22Rv1 (cell line): ENCODE measurements at regions not wholly inside any gene's neighbourhood (a gene's known extent, or its start where the extent isn't known, plus 50 kb on each side); places are given as distances from the start of the nearest gene placed in this dataset.

Source experiments
- H3K27ac ChIP-seq: fragments of 450-650 bp; 2 replicates; pipeline ENCODE4 v1.5.1; 2017
- ZFX ChIP-seq: fragments of 450-650 bp; IDR thresholded peaks from 2 replicates; pipeline ENCODE4 v1.6.1; 2017; ENCODE audit warnings: antibody characterized with exemption, borderline replicate concordance
- TF ChIP-seq, protein P1 (sequence below): fragments of 450-650 bp; IDR thresholded peaks from 2 replicates; pipeline ENCODE4 v1.5.1; 2017; ENCODE audit warnings: mild to moderate bottlenecking

DNA sequence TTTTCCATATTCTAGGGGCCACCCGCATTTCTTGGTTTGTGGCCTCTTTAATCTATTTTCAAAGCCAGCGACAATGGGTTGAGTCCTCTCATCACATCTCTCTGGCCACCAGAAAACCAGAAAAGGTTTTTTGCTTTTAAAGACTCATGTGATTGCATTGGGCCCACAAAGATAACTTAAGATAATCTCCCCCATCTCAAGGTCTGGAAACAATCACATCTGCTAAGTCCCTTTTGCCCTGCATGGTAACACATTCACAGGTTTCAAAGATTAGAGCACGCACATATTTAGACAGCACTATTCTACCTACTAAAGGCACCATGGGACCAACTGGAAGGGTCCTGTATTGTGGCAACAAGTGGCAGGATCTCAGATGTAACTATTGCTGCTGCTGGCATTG is 147.0 kb upstream of the MIR17HG start:
- TF ChIP-seq, protein P1, sequence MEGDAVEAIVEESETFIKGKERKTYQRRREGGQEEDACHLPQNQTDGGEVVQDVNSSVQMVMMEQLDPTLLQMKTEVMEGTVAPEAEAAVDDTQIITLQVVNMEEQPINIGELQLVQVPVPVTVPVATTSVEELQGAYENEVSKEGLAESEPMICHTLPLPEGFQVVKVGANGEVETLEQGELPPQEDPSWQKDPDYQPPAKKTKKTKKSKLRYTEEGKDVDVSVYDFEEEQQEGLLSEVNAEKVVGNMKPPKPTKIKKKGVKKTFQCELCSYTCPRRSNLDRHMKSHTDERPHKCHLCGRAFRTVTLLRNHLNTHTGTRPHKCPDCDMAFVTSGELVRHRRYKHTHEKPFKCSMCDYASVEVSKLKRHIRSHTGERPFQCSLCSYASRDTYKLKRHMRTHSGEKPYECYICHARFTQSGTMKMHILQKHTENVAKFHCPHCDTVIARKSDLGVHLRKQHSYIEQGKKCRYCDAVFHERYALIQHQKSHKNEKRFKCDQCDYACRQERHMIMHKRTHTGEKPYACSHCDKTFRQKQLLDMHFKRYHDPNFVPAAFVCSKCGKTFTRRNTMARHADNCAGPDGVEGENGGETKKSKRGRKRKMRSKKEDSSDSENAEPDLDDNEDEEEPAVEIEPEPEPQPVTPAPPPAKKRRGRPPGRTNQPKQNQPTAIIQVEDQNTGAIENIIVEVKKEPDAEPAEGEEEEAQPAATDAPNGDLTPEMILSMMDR, result no peak
- TF ChIP-seq ZFX, result no peak

DNA sequence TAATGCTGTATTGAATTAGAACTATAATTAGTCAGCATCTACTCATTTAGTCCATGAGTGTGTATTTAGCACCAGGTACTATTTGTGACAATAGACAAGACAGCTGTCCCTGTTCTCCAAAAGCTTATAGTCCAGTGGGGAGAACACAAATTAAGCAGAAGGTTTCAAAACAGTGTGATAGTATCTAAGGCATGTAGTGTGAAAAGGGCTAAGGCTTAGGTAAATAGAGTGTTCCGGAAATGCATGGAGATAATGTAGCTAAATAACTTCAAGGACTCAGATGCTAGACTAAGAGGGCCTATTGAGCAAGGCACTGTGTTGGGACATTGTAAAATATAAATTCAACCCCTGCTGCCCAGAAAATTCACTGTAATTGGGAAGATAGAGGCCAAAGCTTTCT is 144.1 kb upstream of the MIR17HG start:
- TF ChIP-seq, protein P1, result no peak
- TF ChIP-seq ZFX, result no peak
- H3K27ac ChIP-seq, result no peak overlapping the region

More for the DNA sequence above, 147.0 kb upstream of the MIR17HG start:
- no peak overlapping the region for H3K27ac ChIP-seq

DNA sequence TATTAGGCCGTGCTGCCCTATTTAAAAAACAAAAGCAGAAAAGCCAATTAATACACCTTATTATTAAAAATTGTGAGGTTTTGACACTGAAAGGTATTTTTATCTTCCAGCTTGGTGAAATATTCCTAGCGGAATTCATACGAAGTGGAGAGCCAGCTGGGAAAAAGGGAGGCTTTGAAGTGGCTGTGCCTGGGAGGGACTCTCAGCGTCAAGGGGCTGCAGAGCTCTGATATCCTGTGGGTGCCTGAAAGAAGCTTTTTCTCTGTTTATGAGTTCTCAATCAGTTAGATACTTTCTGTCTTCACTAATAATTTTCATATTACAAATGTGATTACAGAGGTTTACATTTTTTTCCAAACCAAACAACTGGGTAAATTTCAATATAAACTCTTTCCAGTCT is 140.2 kb upstream of the MIR17HG start:
- TF ChIP-seq, protein P1, result no peak
- TF ChIP-seq ZFX, result no peak
- H3K27ac ChIP-seq, result no peak overlapping the region

DNA sequence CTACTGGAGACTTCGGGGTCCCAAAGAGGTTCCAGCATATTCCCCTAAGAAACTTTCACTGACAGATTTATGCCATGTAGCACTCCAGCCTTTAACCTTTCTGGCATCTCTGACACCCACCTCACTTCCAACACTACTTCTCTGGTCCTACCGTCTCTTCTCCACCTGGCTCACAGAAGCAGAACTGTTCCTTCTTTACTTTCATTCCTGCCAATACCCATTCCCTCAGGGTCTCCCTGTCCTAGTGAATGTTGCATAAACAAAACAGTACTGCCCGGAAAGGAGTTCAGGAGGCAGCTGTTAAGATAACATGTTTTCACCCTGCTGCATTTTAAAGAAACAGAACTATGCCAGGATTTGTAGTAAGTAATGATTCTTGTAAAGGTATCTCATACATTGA is 136.0 kb upstream of the MIR17HG start:
- H3K27ac ChIP-seq, result no peak overlapping the region
- TF ChIP-seq ZFX, result no peak
- TF ChIP-seq, protein P1, result no peak

DNA sequence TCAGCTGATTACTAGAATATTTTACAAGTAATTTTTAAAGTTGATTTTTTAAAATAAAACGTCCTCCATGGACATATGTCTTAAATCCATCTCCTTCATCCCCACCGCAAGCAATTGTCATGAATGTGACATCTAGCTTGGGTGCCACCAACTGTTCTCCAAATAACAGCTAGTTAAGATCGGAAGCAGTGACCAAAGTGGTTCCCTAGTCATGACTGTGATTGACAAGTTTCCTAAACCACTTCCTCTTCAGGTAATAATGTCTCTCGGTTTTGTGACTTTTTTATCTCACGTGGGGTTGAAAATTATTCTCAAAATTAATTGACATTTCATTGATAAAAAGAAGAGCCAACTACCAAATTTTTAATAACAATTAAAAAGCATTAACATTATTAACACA is 135.3 kb upstream of the MIR17HG start:
- TF ChIP-seq, protein P1, result no peak
- TF ChIP-seq ZFX, result no peak
- H3K27ac ChIP-seq, result no peak overlapping the region

DNA sequence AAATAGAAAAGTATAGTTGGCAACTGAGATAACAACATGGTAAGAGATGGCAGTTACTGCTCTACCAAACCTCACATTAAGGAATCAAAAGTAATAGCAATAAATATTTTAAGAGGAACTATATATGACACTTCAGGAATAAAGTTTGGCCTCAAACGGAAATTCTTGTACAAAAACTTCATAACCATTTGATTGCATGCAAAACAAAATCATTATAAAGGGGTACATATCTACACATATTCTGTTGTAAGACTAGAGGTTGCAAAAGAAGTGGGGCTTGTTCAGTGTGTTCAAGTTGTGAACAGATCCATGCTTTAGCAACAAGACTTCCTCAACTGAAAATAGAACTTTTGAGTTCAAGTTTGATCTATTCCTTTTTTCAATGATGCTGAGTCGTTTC is 133.5 kb upstream of the MIR17HG start:
- no peak overlapping the region for H3K27ac ChIP-seq
- TF ChIP-seq, protein P1, result no peak
- no peak for TF ChIP-seq ZFX

DNA sequence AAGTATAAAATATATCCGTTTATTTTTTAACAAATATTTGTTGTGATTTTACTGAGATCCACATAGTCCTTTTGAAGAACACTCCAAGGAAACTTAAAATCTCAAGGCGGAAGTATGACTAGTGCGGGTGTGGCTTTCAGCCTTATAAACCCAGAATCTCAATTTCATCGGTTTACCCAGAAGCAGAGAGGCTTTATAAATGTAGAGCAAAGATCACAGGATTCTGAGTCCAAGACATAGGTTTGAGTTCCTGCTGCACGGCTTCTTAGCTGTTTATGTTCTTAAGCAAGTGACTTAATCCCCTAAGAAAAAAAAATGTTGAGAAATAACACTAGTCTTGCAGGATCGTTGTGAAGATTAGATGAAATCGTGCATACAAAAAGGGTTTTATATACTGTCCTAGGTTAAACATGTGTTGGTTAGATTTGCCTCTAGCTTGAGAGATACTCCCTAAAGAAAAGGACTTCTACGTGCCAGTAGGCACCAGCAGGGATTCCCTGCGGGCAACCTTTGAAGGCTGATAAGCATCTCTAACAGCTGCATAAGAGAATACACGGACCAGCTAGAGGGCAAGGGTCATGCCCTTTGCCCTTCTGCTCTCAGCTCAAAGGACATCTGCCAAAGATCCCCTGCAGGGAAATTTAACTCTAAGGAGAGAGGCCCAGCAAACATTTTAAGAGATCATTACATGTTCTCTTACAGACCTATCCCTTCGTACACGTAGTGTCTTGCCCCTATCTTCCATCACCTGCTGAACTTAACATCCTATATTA is 130.4 kb upstream of the MIR17HG start:
- TF ChIP-seq, protein P1, result no peak
- TF ChIP-seq ZFX, result no peak
- no peak overlapping the region for H3K27ac ChIP-seq
